Smooth muscle cell (in vitro differentiated cells): ENCODE measurements at regions not wholly inside any gene's neighbourhood (a gene's known extent, or its start where the extent isn't known, plus 50 kb on each side); places are given as distances from the start of the nearest gene placed in this dataset.

ENCODE experiments used
- DNase-seq: peaks from one replicate; lab custom pipeline; 2025; ENCODE audit not compliant: unreplicated experiment; lab: John Stamatoyannopoulos, UW
- H2AFZ ChIP-seq: fragments of 200-600 bp; sonication (generic); 2 replicates; pipeline ENCODE4 v1.6.0; 2016; ENCODE audit warnings: antibody characterized with exemption, low read depth, mild to moderate bottlenecking
- H3F3A ChIP-seq: fragments of 200-600 bp; sonication (generic); 2 replicates; pipeline ENCODE4 v1.6.0; 2017; ENCODE audit warnings: antibody characterized with exemption, low read depth
- H3K27ac ChIP-seq: fragments of 200-600 bp; sonication (generic); 2 replicates; pipeline ENCODE4 v1.5.1; 2016; ENCODE audit warnings: low read depth, mild to moderate bottlenecking
- H3K27me3 ChIP-seq: fragments of 200-600 bp; sonication (generic); 2 replicates; pipeline ENCODE4 v1.6.1; 2016; ENCODE audit warnings: low read depth, mild to moderate bottlenecking
- H3K36me3 ChIP-seq: fragments of 200-600 bp; sonication (generic); 2 replicates; pipeline ENCODE4 v1.5.1; 2016; ENCODE audit warnings: low read depth
- H3K4me1 ChIP-seq: fragments of 200-600 bp; sonication (generic); 2 replicates; pipeline ENCODE4 v1.5.1; 2016; ENCODE audit warnings: low read depth
- H3K4me2 ChIP-seq: fragments of 200-600 bp; sonication (generic); 2 replicates; pipeline ENCODE4 v1.6.0; 2016; ENCODE audit warnings: mild to moderate bottlenecking
- H3K4me3 ChIP-seq: fragments of 200-600 bp; sonication (generic); 2 replicates; pipeline ENCODE4 v1.5.1; 2016; ENCODE audit warnings: mild to moderate bottlenecking
- H3K79me2 ChIP-seq: fragments of 200-600 bp; sonication (generic); 2 replicates; pipeline ENCODE4 v1.6.0; 2016; ENCODE audit warnings: low read depth, mild to moderate bottlenecking
- H3K9ac ChIP-seq: fragments of 200-600 bp; sonication (generic); 2 replicates; pipeline ENCODE4 v1.6.0; 2016; ENCODE audit warnings: low read depth
- H3K9me3 ChIP-seq: fragments of 200-600 bp; sonication (generic); replicated peaks from 2 replicates; pipeline ENCODE4 v1.5.1; 2016; ENCODE audit warnings: low read depth
- H4K20me1 ChIP-seq: fragments of 200-600 bp; sonication (generic); 2 replicates; pipeline ENCODE4 v1.6.0; 2016; ENCODE audit warnings: low read depth
- WGBS: methylation state at CpG from one replicate; pipeline ENCODE4 v1.1.7; 2016; ENCODE audit warnings: low lambda C conversion rate; 5-methylcytosine and 5-hydroxymethylcytosine counted together
- TF ChIP-seq, protein P1 (sequence below): fragments of 200-600 bp; sonication (generic); IDR thresholded peaks from 2 replicates; pipeline ENCODE4 v1.5.1; 2017; ENCODE audit warnings: borderline replicate concordance, mild to moderate bottlenecking, antibody characterized with exemption; ENCODE audit not compliant: insufficient read depth, poor library complexity, severe bottlenecking

DNA sequence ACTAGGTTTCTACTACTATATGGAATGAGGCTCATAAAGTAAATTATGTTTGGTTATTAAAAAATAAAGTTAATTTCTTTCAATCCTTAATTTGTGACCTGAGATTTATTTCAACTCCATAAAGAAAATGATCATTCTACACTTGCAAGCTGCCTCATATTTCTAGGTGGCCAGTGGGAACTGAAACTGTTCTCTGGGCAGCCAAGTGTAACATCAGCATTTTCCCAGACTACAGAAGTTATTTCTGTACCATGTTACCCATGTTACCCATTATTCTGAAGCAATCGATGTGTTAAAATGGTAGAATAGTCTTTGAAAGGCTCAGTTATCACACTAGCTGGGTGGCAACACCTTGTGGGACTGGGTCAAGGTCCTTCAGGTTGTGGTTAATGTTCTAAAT is 139.3 kb upstream of the FBXO11 start:
- peaks cover 5% of the 10 kb centered on the region for H3F3A ChIP-seq
- no peak overlapping the region for H3K9ac ChIP-seq
- H3K4me2 ChIP-seq: no peak overlapping the region
- H4K20me1 ChIP-seq: no peaks in the 10 kb centered on the region
- H3K4me1 ChIP-seq: no peaks in the 10 kb centered on the region
- H3K27ac ChIP-seq: no peak overlapping the region
- TF ChIP-seq, protein P1, sequence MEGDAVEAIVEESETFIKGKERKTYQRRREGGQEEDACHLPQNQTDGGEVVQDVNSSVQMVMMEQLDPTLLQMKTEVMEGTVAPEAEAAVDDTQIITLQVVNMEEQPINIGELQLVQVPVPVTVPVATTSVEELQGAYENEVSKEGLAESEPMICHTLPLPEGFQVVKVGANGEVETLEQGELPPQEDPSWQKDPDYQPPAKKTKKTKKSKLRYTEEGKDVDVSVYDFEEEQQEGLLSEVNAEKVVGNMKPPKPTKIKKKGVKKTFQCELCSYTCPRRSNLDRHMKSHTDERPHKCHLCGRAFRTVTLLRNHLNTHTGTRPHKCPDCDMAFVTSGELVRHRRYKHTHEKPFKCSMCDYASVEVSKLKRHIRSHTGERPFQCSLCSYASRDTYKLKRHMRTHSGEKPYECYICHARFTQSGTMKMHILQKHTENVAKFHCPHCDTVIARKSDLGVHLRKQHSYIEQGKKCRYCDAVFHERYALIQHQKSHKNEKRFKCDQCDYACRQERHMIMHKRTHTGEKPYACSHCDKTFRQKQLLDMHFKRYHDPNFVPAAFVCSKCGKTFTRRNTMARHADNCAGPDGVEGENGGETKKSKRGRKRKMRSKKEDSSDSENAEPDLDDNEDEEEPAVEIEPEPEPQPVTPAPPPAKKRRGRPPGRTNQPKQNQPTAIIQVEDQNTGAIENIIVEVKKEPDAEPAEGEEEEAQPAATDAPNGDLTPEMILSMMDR: no peak
- H2AFZ ChIP-seq: no peak overlapping the region
- WGBS: 95% methylated on average over 1 of the region's 1 CpG
- no peaks in the 10 kb centered on the region for H3K27me3 ChIP-seq
- no peaks in the 10 kb centered on the region for H3K79me2 ChIP-seq
- no peak overlapping the region for H3K4me3 ChIP-seq
- no peak for DNase-seq
- no peaks in the 10 kb centered on the region for H3K36me3 ChIP-seq
- H3K9me3 ChIP-seq: no peaks in the 10 kb centered on the region

DNA sequence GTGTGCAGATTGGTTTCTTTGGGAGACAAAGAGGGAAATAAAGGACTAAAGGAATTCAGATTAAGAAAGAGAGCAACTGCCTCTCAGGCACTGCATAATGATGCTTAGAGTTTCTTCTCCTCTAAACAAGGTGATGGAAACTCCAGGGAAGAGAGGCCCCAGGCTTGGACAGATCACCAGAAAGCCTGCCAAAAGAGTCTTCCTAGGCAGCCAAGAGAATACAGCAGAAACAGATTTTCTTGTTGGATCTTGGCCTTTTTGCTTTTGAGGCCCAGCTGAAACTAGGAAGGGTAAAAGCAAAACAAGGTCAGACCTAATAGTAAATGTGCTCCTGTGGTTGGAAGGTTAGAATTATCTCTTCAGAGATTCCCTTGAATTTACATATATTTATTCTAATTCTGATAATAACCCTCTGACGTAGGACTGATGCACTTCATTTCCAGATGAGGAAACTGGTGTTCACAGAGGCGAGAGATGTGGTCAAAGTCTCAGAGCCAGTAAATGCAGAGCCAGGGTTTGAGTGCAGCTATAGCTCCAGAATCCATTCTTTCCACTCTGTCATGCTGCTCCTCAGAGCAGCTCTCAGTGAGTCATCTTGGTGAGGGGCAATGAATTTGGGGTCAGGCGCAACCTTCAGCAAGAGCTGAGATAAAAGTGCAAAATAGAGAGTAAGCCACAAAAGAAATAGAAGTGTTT is 142.3 kb upstream of the FBXO11 start:
- no peaks in the 10 kb centered on the region for H3K36me3 ChIP-seq
- H3K9ac ChIP-seq: no peak overlapping the region
- TF ChIP-seq, protein P1: no peak
- no peak for DNase-seq
- WGBS: 74% methylated on average over 3 of the region's 3 CpGs
- H3K27ac ChIP-seq: no peak overlapping the region
- H3K4me1 ChIP-seq: no peaks in the 10 kb centered on the region
- H3K4me3 ChIP-seq: no peak overlapping the region
- peaks cover 5% of the 10 kb centered on the region for H3F3A ChIP-seq
- no peak overlapping the region for H3K4me2 ChIP-seq
- no peak overlapping the region for H2AFZ ChIP-seq
- no peaks in the 10 kb centered on the region for H3K79me2 ChIP-seq
- H4K20me1 ChIP-seq: no peaks in the 10 kb centered on the region
- H3K9me3 ChIP-seq: no peaks in the 10 kb centered on the region
- no peaks in the 10 kb centered on the region for H3K27me3 ChIP-seq

- H3K36me3 ChIP-seq: no peaks in the 10 kb centered on the region
- no peaks in the 10 kb centered on the region for H3K27me3 ChIP-seq
- H3K9ac ChIP-seq: no peak overlapping the region
- H3K27ac ChIP-seq: no peak overlapping the region
- H2AFZ ChIP-seq: no peak overlapping the region
- no peaks in the 10 kb centered on the region for H4K20me1 ChIP-seq
- peaks cover 5% of the 10 kb centered on the region for H3F3A ChIP-seq
- no peak for DNase-seq
- H3K4me1 ChIP-seq: no peaks in the 10 kb centered on the region
- H3K79me2 ChIP-seq: no peaks in the 10 kb centered on the region
- H3K4me2 ChIP-seq: no peak overlapping the region
- WGBS: 79% methylated on average over 2 of the region's 2 CpGs
- TF ChIP-seq, protein P1: no peak
- no peaks in the 10 kb centered on the region for H3K9me3 ChIP-seq
- no peak overlapping the region for H3K4me3 ChIP-seq
These were observed 143.1 kb upstream of the FBXO11 start for GRCh38 chr2:48049371-48049770.

- no peak overlapping the region for H3K4me3 ChIP-seq
- no peak overlapping the region for H3K4me2 ChIP-seq
- WGBS: 70% methylated on average over 5 of the region's 5 CpGs
- H4K20me1 ChIP-seq: no peaks in the 10 kb centered on the region
- H3K36me3 ChIP-seq: no peaks in the 10 kb centered on the region
- H3F3A ChIP-seq: peaks cover 5% of the 10 kb centered on the region
- DNase-seq: no peak
- no peak overlapping the region for H3K27ac ChIP-seq
- H3K27me3 ChIP-seq: no peaks in the 10 kb centered on the region
- no peaks in the 10 kb centered on the region for H3K9me3 ChIP-seq
- no peak overlapping the region for H3K9ac ChIP-seq
- H3K79me2 ChIP-seq: no peaks in the 10 kb centered on the region
- no peak overlapping the region for H2AFZ ChIP-seq
- TF ChIP-seq, protein P1: no peak
- H3K4me1 ChIP-seq: no peaks in the 10 kb centered on the region
These were observed 144.4 kb upstream of the FBXO11 start for GRCh38 chr2:48050711-48051110.
